ENCODE measurements at regions not wholly inside any gene's neighbourhood (a gene's known extent, or its start where the extent isn't known, plus 50 kb on each side); places are given as distances from the start of the nearest gene placed in this dataset.

DNA sequence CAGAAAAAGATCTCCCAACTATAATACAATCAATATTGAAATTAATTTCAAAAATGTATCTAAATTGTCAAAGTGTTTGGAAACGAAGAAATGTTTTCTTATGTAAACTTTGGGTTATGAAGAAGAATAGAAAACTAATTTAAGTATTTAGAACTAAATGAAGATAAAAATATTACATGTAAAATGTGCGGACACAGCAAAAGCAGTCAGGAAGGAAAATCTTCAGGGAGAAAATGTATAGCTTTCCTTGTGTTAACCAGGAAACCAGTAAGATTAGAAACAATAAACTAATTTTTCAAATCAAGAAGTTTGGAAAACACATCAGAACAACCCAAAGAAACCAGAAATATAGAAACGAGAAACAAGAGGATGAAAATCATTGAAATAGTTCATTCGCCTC, 466.5 kb downstream of the BRD1 start:
- Mint-ChIP-seq H3K4me1 (ENCODE audit: low read depth) (no peaks in the 10 kb centered on the region), H3K36me3 (ENCODE audit: low read depth) (peaks cover 12% of the 10 kb centered on the region), H3K27me3 (ENCODE audit: insufficient read depth) (no peaks in the 10 kb centered on the region), H3K9me3 (peaks cover 73% of the 10 kb centered on the region), H3K27ac (no peak overlapping the region), H3K4me3 (no peak overlapping the region)
- TF ChIP-seq, protein P1, sequence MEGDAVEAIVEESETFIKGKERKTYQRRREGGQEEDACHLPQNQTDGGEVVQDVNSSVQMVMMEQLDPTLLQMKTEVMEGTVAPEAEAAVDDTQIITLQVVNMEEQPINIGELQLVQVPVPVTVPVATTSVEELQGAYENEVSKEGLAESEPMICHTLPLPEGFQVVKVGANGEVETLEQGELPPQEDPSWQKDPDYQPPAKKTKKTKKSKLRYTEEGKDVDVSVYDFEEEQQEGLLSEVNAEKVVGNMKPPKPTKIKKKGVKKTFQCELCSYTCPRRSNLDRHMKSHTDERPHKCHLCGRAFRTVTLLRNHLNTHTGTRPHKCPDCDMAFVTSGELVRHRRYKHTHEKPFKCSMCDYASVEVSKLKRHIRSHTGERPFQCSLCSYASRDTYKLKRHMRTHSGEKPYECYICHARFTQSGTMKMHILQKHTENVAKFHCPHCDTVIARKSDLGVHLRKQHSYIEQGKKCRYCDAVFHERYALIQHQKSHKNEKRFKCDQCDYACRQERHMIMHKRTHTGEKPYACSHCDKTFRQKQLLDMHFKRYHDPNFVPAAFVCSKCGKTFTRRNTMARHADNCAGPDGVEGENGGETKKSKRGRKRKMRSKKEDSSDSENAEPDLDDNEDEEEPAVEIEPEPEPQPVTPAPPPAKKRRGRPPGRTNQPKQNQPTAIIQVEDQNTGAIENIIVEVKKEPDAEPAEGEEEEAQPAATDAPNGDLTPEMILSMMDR (IDR thresholded peaks at IDR 0.05): no peak
- no peak for DNase-seq

DNA sequence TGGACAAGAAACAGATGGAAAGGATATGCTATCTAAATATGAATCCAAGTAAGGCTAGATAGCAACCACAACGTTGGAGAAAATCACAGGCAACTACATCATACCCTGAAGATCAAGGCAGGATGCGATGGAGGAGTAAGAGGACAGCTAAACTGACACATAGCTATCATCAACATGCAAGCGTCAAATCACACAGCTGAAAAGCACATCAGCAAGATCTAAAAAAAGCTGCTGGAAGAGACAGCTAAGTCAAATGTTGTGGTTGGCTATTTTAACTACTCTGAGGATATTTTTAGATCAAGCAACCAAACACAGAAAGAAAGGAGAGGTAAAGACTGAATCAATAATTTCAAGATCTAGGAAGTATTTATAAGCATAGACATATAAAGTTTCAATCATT, 466.9 kb downstream of the BRD1 start:
- no peaks in the 10 kb centered on the region for H3K4me1 Mint-ChIP-seq (ENCODE audit: low read depth)
- H3K4me3 Mint-ChIP-seq: no peak overlapping the region
- TF ChIP-seq, protein P1 (IDR thresholded peaks at IDR 0.05): no peak
- no peak overlapping the region for H3K27ac Mint-ChIP-seq
- H3K27me3 Mint-ChIP-seq (ENCODE audit: insufficient read depth): no peaks in the 10 kb centered on the region
- peaks cover 73% of the 10 kb centered on the region for H3K9me3 Mint-ChIP-seq
- no peak for DNase-seq
- peaks cover 14% of the 10 kb centered on the region for H3K36me3 Mint-ChIP-seq (ENCODE audit: low read depth)

DNA sequence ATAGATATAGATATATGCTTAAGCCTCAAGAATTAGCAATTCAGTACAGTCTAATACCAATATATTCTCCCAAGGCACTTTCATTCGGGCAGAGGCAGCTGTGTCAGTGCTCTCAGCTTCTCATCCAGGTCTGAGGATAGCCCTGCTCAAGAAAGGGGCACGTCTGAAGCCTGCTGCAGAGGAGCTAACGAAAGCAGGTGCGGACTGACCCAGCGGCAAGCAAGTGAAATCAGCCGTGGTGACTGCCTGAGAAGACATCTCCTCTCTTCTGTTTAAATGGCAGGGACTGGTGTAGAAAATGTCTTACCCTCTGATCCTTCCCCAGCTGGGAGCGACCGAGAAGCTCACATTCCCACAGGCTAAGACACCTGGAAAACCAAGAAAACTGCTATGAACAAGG, 468.6 kb downstream of the BRD1 start:
- H3K27ac Mint-ChIP-seq: no peak overlapping the region
- no peak for DNase-seq
- no peak overlapping the region for H3K4me3 Mint-ChIP-seq
- no peaks in the 10 kb centered on the region for H3K27me3 Mint-ChIP-seq (ENCODE audit: insufficient read depth)
- H3K4me1 Mint-ChIP-seq (ENCODE audit: low read depth): no peaks in the 10 kb centered on the region
- TF ChIP-seq, protein P1 (IDR thresholded peaks at IDR 0.05): no peak
- H3K36me3 Mint-ChIP-seq (ENCODE audit: low read depth): peaks cover 9% of the 10 kb centered on the region; the same call in 1 of the 2 replicates
- peaks cover 69% of the 10 kb centered on the region for H3K9me3 Mint-ChIP-seq

DNA sequence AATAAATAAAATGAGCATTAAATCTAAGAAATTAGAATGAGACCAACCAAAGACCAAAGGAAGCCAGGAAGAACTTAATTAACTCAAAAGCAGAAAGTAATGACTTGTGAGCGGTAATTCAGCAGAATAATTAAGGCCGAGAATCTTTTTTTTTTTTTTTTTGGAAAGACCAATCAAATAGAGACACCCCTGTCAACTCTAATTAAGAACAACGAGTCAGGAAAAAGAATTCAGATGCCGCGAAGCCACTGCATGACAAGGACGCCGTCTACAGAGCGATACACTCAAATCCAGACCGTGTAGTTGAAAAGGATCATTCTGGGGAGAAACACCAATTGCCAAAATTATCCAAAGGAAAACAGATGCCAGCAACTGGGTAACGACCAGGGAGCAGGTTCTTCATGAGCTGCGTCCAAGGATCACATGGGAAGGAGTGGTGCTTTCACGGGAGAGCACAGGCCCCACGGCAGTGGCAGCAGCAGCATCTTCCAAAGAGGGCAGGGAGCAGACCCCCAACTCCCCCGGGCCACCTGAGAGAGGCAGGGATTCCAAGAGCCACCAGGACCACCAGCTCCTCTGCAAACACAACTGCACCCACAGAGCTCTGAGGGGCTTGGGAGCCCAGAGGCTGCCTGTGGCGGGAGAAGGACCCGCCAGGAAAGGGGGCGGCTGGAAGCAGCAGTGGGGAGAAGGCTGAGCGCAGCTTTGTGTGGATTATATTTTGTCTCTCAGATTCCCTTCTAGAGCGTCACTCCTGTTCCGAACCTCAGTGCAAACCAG, 469.8 kb downstream of the BRD1 start:
- H3K4me3 Mint-ChIP-seq: no peak overlapping the region
- H3K27me3 Mint-ChIP-seq (ENCODE audit: insufficient read depth): no peaks in the 10 kb centered on the region
- TF ChIP-seq, protein P1 (IDR thresholded peaks at IDR 0.05): no peak
- no peak overlapping the region for H3K27ac Mint-ChIP-seq
- H3K9me3 Mint-ChIP-seq: peaks cover 66% of the 10 kb centered on the region
- DNase-seq: no peak
- H3K36me3 Mint-ChIP-seq (ENCODE audit: low read depth): peaks cover 14% of the 10 kb centered on the region
- H3K4me1 Mint-ChIP-seq (ENCODE audit: low read depth): no peaks in the 10 kb centered on the region

DNA sequence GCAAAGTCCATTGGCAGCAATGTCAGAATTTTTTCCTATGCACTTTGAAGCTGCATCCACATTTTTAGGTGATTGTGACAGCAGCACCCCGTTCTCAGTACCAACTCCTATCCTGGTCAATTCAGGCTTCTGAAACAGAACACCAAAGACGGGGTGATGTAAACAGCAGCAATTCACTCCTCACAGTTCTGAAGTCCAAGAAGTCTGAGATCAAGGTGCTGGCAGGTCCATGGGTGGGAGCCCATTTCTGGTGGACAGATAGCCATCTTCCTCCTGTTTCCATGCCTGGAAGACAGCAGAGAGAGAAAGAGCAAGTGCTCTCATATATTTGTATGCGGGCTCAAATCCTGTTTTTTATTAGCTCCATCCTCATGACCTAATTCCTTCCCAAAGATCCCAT, 471.2 kb downstream of the BRD1 start:
- Mint-ChIP-seq H3K36me3 (ENCODE audit: low read depth) (peaks cover 21% of the 10 kb centered on the region), H3K27ac (no peak overlapping the region), H3K4me1 (ENCODE audit: low read depth) (no peaks in the 10 kb centered on the region), H3K9me3 (peaks cover 73% of the 10 kb centered on the region), H3K4me3 (no peak overlapping the region), H3K27me3 (ENCODE audit: insufficient read depth) (no peaks in the 10 kb centered on the region)
- TF ChIP-seq, protein P1 (IDR thresholded peaks at IDR 0.05): no peak
- no peak for DNase-seq
